PFSK-1 (cell line): ENCODE measurements at regions not wholly inside any gene's neighbourhood (a gene's known extent, or its start where the extent isn't known, plus 50 kb on each side); places are given as distances from the start of the nearest gene placed in this dataset.

Experiments used
- POLR2AphosphoS5 ChIP-seq: IDR thresholded peaks from 2 replicates; pipeline ENCODE4 v1.6.1; 2012; ENCODE audit warnings: low read depth, mild to moderate bottlenecking, control low read depth, low read length, moderate library complexity
- SIN3A ChIP-seq: IDR thresholded peaks from 2 replicates; pipeline ENCODE4 v1.6.1; 2012; ENCODE audit warnings: mild to moderate bottlenecking, low read length, moderate library complexity, borderline replicate concordance; ENCODE audit not compliant: insufficient read depth
- TAF1 ChIP-seq: IDR thresholded peaks from 2 replicates; pipeline ENCODE4 v1.6.1; 2012; ENCODE audit warnings: low read length, control low read depth, borderline replicate concordance; ENCODE audit not compliant: insufficient read depth
- TF ChIP-seq, protein P1 (sequence below), 2 experiments: IDR thresholded peaks; 2 replicates each; pipeline versions ENCODE4 v1.6.1 to v1.8.0; 2011 to 2012; ENCODE audit warnings: low read depth in 2 of 2, low read length in 2 of 2, control low read depth in 1 of 2, inconsistent platforms in 1 of 2, mild to moderate bottlenecking in 1 of 2, moderate library complexity in 1 of 2; ENCODE audit not compliant: insufficient read depth in 1 of 2

GRCh38 chr3:65015711-65016110, 327.9 kb upstream of the ADAMTS9 start:
- no peak for TF ChIP-seq TAF1
- TF ChIP-seq, protein P1, sequence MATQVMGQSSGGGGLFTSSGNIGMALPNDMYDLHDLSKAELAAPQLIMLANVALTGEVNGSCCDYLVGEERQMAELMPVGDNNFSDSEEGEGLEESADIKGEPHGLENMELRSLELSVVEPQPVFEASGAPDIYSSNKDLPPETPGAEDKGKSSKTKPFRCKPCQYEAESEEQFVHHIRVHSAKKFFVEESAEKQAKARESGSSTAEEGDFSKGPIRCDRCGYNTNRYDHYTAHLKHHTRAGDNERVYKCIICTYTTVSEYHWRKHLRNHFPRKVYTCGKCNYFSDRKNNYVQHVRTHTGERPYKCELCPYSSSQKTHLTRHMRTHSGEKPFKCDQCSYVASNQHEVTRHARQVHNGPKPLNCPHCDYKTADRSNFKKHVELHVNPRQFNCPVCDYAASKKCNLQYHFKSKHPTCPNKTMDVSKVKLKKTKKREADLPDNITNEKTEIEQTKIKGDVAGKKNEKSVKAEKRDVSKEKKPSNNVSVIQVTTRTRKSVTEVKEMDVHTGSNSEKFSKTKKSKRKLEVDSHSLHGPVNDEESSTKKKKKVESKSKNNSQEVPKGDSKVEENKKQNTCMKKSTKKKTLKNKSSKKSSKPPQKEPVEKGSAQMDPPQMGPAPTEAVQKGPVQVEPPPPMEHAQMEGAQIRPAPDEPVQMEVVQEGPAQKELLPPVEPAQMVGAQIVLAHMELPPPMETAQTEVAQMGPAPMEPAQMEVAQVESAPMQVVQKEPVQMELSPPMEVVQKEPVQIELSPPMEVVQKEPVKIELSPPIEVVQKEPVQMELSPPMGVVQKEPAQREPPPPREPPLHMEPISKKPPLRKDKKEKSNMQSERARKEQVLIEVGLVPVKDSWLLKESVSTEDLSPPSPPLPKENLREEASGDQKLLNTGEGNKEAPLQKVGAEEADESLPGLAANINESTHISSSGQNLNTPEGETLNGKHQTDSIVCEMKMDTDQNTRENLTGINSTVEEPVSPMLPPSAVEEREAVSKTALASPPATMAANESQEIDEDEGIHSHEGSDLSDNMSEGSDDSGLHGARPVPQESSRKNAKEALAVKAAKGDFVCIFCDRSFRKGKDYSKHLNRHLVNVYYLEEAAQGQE (IDR thresholded peaks at IDR 0.05; ENCODE audit: insufficient read depth in 1 of 2, low read depth in 2 of 2, low read length in 2 of 2), result no peak
- no peak for TF ChIP-seq POLR2AphosphoS5
- TF ChIP-seq SIN3A, result no peak
